VCaP (cell line): ENCODE measurements at regions not wholly inside any gene's neighbourhood (a gene's known extent, or its start where the extent isn't known, plus 50 kb on each side); places are given as distances from the start of the nearest gene placed in this dataset.
"Not testable (repeated sequence)": the region's sequence is repeated elsewhere in the genome, so short reads cannot be mapped to it uniquely, and the experiment has no call there.

Experiments
- H3K27ac ChIP-seq: fragments of 450-650 bp; 2 replicates; pipeline ENCODE4 v1.5.1; 2017
- CTCF ChIP-seq: fragments of 450-650 bp; conservative IDR thresholded peaks from 2 replicates; pipeline ENCODE4 v1.5.1; 2017; ENCODE audit warnings: mild to moderate bottlenecking, moderate library complexity

- H3K27ac ChIP-seq, result no peak overlapping the region
- no peak for TF ChIP-seq CTCF
Observed at GRCh38 chr2:117378653-117379052, 435.8 kb upstream of the DDX18 start.

- TF ChIP-seq CTCF, result no peak
- no peak overlapping the region for H3K27ac ChIP-seq
Observed at GRCh38 chr2:117379928-117380327, 434.6 kb upstream of the DDX18 start.

GRCh38 chr2:117383997-117384396 lies 430.5 kb upstream of the DDX18 start:
- H3K27ac ChIP-seq, result not testable (repeated sequence)

GRCh38 chr2:117396161-117396560 lies 418.3 kb upstream of the DDX18 start:
- TF ChIP-seq CTCF, result no peak
- H3K27ac ChIP-seq, result no peak overlapping the region

- H3K27ac ChIP-seq, result no peak overlapping the region
- no peak for TF ChIP-seq CTCF
Observed at GRCh38 chr2:117401582-117401981, 412.9 kb upstream of the DDX18 start.

GRCh38 chr2:117406443-117406842 lies 408.0 kb upstream of the DDX18 start:
- TF ChIP-seq CTCF, result no peak
- H3K27ac ChIP-seq, result no peak overlapping the region

- TF ChIP-seq CTCF, result no peak
- no peak overlapping the region for H3K27ac ChIP-seq
Observed at GRCh38 chr2:117407746-117408145, 406.7 kb upstream of the DDX18 start.

GRCh38 chr2:117409443-117409842 lies 405.0 kb upstream of the DDX18 start:
- TF ChIP-seq CTCF, result no peak
- no peak overlapping the region for H3K27ac ChIP-seq
